ENCODE measurements at regions not wholly inside any gene's neighbourhood (a gene's known extent, or its start where the extent isn't known, plus 50 kb on each side); places are given as distances from the start of the nearest gene placed in this dataset.

- no peak for ATAC-seq (ENCODE audit: low read depth)
- Histone ChIP-seq H3K4me3 (ENCODE audit: severe bottlenecking) (no peak overlapping the region), H3K4me1 (ENCODE audit: insufficient read depth, poor library complexity, severe bottlenecking) (no peaks in the 10 kb centered on the region)
These were observed 453.3 kb upstream of the HS3ST1 start for GRCh38 chr4:11881947-11882346.

GRCh38 chr4:11881364-11881763, 452.7 kb upstream of the HS3ST1 start:
- Histone ChIP-seq H3K9me3 (ENCODE audit: severe bottlenecking) (no peaks in the 10 kb centered on the region), H3K27ac (ENCODE audit: poor library complexity, severe bottlenecking) (no peak overlapping the region), H3K4me3 (ENCODE audit: severe bottlenecking) (no peak overlapping the region), H3K36me3 (ENCODE audit: low read depth) (no peaks in the 10 kb centered on the region), H3K27me3 (ENCODE audit: insufficient read depth, poor library complexity, severe bottlenecking) (no peaks in the 10 kb centered on the region), H3K4me1 (ENCODE audit: insufficient read depth, poor library complexity, severe bottlenecking) (no peaks in the 10 kb centered on the region)
- DNase-seq (ENCODE audit: low spot score) (no peak), ATAC-seq (ENCODE audit: low read depth) (no peak)
- no peak for TF ChIP-seq CTCF (IDR thresholded peaks at IDR 0.05; ENCODE audit: poor library complexity, severe bottlenecking)

More at GRCh38 chr4:11881947-11882346, 453.3 kb upstream of the HS3ST1 start:
- no peak for DNase-seq (ENCODE audit: low spot score)
- H3K36me3 ChIP-seq (ENCODE audit: low read depth), result no peaks in the 10 kb centered on the region
- H3K9me3 ChIP-seq (ENCODE audit: severe bottlenecking), result no peaks in the 10 kb centered on the region
- no peak overlapping the region for H3K27ac ChIP-seq (ENCODE audit: poor library complexity, severe bottlenecking)
- H3K27me3 ChIP-seq (ENCODE audit: insufficient read depth, poor library complexity, severe bottlenecking), result no peaks in the 10 kb centered on the region
- no peak for TF ChIP-seq CTCF (IDR thresholded peaks at IDR 0.05; ENCODE audit: poor library complexity, severe bottlenecking)

- no peak overlapping the region for H3K4me3 ChIP-seq (ENCODE audit: severe bottlenecking)
- no peak for TF ChIP-seq CTCF (IDR thresholded peaks at IDR 0.05; ENCODE audit: poor library complexity, severe bottlenecking)
- H3K27ac ChIP-seq (ENCODE audit: poor library complexity, severe bottlenecking), result no peak overlapping the region
- ATAC-seq (ENCODE audit: low read depth), result no peak
- H3K4me1 ChIP-seq (ENCODE audit: insufficient read depth, poor library complexity, severe bottlenecking), result no peaks in the 10 kb centered on the region
- no peaks in the 10 kb centered on the region for H3K9me3 ChIP-seq (ENCODE audit: severe bottlenecking)
- no peaks in the 10 kb centered on the region for H3K27me3 ChIP-seq (ENCODE audit: insufficient read depth, poor library complexity, severe bottlenecking)
- DNase-seq (ENCODE audit: low spot score), result no peak
- H3K36me3 ChIP-seq (ENCODE audit: low read depth), result no peaks in the 10 kb centered on the region
These were observed 449.5 kb upstream of the HS3ST1 start for GRCh38 chr4:11878241-11878640.

GRCh38 chr4:11876104-11876503, 447.4 kb upstream of the HS3ST1 start:
- ATAC-seq (ENCODE audit: low read depth), result no peak
- Histone ChIP-seq H3K4me3 (ENCODE audit: severe bottlenecking) (no peak overlapping the region), H3K27ac (ENCODE audit: poor library complexity, severe bottlenecking) (no peak overlapping the region), H3K27me3 (ENCODE audit: insufficient read depth, poor library complexity, severe bottlenecking) (no peaks in the 10 kb centered on the region), H3K9me3 (ENCODE audit: severe bottlenecking) (no peaks in the 10 kb centered on the region), H3K36me3 (ENCODE audit: low read depth) (no peaks in the 10 kb centered on the region), H3K4me1 (ENCODE audit: insufficient read depth, poor library complexity, severe bottlenecking) (no peaks in the 10 kb centered on the region)
- DNase-seq (ENCODE audit: low spot score), result no peak
- TF ChIP-seq CTCF (IDR thresholded peaks at IDR 0.05; ENCODE audit: poor library complexity, severe bottlenecking), result no peak

GRCh38 chr4:11869191-11869870, 440.6 kb upstream of the HS3ST1 start:
- no peak overlapping the region for H3K27ac ChIP-seq (ENCODE audit: poor library complexity, severe bottlenecking)
- no peak overlapping the region for H3K4me3 ChIP-seq (ENCODE audit: severe bottlenecking)
- no peaks in the 10 kb centered on the region for H3K27me3 ChIP-seq (ENCODE audit: insufficient read depth, poor library complexity, severe bottlenecking)
- H3K9me3 ChIP-seq (ENCODE audit: severe bottlenecking), result no peaks in the 10 kb centered on the region
- H3K36me3 ChIP-seq (ENCODE audit: low read depth), result no peaks in the 10 kb centered on the region
- TF ChIP-seq CTCF (IDR thresholded peaks at IDR 0.05; ENCODE audit: poor library complexity, severe bottlenecking), result no peak
- H3K4me1 ChIP-seq (ENCODE audit: insufficient read depth, poor library complexity, severe bottlenecking), result no peaks in the 10 kb centered on the region
- ATAC-seq (ENCODE audit: low read depth) (no peak), DNase-seq (ENCODE audit: low spot score) (no peak)

All from RWPE2 (cell line).